GM19351 (cell line): ENCODE measurements at regions not wholly inside any gene's neighbourhood (a gene's known extent, or its start where the extent isn't known, plus 50 kb on each side); places are given as distances from the start of the nearest gene placed in this dataset.
A peak's percentile ranks its signal among the peaks of the same experiment; 100 is the strongest.

ENCODE experiments used
- ATAC-seq: cut with Tn5 transposase; IDR thresholded peaks from one replicate; pipeline ENCODE4 v1.9.1; 2021; ENCODE audit warnings: mild to moderate bottlenecking, moderate library complexity; ENCODE audit not compliant: unreplicated experiment

DNA sequence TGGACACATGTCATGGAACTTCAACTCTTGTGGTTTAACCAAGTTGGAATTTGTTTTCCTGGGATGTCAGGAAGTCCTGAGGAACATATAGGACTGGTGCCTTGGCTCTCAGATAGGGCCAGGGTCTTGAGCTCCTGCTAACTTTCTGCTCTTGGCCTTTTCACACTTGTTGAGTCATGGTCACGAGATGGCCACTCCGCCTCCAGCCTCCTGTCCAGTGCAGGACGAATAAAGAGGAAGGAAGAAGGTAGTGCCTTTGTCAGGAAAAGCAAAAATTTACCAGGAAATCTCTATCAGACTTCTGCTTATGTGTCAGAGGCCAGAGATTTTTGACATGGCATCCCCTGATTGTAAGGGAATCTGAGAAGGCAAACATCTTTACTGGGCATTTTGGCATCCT is 89.1 kb upstream of the ARHGAP20 start:
- no peak for ATAC-seq

DNA sequence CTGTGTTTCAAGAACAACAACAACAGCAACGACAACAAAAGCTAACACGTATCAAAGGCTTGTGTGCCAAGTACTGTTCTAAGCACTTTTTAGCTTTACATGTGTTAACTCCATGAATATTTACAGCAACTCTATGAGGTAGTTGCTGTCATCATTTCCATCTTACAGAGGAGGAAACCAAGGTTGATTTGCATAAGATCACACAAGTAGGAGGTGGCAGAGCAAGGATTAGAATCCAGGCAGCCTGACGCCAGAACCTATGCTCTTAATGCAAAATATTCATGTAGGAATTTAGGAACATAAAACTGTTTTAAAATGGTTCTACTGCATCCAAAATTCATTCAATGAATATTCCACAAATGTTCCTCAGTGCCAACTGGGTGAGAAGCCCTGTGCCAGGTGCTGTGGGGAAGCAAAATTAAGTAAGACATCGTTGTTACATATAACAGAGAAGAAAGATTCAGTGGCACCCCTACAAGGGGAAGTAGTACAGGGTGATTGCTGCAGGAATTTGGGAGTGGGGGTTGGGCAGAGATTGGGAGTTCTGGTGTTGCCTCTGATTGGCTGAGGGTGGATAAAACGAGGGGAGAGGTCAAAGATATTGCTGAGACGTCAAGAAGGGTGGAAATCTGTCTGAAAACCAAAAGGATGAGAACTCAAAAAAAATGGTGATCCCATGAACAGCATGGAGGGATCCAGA is 86.1 kb upstream of the ARHGAP20 start:
- ATAC-seq: no peak

DNA sequence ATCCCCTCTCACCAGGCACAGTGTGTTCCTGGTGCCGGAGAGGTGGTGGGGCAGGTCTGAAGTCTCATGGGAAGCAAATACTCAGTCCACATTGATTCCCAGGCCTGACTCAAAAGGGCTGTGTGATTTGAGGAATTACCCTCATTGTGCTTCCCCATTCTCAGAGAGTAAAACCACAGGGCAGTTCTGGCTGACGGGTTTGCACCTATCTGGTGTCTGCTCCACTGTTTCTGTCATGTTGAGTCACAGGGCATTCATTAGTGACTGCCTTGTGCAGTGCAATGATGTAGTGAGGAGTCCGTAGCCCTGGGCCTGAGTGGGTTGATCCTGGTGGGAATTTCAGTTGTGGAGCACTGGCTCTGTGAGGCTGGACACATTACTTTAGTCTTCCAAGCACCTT is 85.2 kb upstream of the ARHGAP20 start:
- ATAC-seq: peak; percentile 86

DNA sequence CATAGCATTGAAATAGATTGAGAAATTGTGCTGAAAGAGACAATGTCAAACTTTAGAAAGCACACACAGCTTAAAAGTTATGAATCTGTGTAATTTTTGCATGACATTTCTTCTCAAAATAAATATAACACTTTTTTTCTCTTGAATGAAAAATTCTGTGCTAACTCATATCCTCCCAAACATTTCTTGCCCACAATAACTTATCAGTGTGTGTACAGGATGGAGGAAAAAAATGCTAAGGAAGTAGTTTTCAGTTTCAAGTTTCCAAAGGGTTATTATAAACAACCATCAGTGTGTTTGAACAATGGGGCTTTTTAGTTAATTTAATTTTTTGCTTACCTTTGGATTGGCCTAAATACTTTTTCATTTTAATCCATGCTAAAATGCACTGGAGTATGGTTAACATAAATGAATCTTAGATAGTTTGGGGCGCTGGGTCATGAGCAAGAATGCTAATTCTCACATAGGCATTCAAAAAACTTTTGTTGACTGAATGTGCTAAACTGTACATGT is 82.9 kb upstream of the ARHGAP20 start:
- ATAC-seq: no peak

DNA sequence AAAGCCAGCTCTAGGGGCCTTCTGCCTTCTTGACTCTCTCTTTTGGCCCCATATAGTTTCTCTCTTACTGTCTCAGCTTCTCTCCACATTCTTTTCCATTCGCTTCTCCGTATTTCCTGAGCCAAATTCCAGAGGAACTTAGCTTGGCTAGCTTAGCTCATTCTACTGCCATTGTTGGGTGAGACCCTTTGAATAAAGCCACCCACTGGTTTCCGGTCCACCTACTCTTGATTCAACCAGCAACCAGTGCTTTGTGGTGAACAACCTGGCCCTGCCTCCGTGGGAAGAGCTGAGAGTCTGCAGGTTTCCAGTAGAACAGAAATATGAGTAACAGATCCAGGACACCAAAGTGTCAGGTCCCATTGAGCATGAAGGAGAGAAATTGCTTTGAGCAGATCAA is 81.3 kb upstream of the ARHGAP20 start:
- ATAC-seq: no peak

DNA sequence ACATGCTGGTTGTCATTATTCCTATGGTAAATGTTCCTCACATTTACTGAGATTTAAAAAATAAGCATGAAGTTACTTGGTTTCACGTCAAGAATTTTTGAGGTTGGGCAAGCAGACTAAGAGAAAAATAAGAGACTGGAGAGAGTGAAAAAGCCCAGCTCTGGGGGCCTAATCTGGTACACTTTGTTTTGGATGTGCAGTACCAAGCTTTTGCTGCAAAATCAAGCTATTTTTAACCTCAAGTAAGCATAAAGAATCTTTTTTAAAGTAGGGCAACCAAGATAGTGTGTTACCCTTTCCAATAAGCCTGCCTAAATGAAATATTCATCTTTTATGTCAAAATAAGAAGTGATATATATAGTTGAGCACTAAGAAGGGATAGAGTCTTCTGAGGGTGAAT is 79.4 kb upstream of the ARHGAP20 start:
- no peak for ATAC-seq

DNA sequence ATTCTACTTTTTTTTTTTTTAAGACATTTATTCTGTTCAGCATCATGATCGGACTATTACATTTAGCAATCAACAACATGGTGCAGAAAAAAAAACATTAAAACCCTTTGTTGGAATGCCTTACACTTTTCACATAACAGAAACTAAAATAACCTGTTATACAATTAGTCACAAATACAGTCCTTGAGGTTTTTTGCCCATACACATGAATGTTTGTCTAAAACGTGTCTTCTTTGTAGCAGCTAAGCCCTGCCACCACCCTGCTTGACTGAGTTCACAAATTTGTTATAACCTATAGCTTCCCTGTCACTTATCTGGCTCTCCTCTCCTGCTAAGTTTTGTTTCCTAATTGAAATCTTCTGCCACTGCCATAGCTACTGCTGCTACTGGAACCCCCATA is 75.4 kb upstream of the ARHGAP20 start:
- ATAC-seq: no peak

DNA sequence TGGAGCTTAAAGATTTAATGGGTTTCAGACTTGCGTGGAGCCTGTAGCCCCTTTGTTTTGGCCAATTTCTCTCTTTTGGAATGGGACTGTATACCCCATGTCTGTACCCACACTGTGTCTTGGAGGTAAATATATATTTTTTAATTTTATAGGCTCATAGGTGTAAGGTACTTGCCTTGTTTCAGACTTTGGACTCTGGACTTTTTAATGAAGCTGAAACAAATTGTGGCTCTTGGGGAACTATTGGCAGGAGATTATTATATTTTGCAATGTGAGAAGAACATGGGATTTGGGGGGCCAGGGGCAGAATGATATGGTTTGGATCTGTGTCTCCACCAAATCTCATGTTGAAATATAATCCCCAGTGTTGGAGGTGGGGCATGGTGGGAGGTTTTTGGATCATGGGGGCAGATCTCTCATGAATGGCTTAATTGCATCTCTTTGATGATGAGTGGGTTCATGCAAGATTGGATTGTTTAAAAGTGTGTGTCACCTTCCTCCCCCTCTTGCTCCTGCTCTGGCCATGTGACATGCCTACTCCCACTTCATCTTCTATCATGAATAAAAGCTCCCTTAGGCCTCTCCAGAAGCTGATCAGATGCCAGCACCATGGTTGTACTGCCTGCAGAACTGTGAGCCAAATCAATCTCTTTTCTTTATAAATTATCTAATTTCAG is 74.1 kb upstream of the ARHGAP20 start:
- no peak for ATAC-seq

DNA sequence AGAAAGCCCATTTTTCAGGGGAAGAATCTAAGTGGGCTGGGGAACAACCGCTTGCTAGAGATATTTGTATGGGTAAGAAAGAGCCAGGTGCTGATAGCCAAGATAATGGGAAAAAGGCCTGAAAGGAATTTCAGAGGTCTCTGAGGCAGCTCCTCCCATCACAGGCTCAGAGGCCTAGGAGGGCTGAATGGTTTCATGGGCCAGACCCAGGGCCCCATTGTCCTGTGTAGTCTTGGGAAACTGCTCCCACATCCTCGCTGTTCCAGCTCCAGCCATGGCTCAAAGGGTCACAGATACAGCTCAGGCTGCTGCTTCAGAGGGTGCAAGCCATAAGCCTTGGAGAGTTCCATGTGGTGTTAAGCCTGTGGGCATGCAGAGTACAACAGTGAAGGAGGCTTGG is 73.2 kb upstream of the ARHGAP20 start:
- ATAC-seq: no peak

DNA sequence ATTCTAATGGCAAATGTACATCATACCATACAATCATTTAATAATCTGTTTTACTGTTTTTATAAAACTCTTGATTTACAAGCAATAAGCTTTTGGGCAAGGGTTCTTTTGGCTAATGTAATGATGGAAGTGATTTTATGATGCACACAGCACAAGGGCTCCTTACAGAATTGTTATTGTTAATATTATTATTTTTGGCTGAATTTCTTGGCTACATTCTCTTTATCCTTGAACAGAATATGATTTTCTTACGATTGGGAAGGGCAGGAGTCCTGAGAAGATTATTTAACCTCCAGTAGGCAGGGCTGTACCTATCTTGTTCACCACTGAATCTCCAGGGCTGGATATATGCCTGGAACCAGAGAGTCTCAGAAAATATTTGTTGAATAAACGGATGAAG is 70.4 kb upstream of the ARHGAP20 start:
- ATAC-seq: no peak

DNA sequence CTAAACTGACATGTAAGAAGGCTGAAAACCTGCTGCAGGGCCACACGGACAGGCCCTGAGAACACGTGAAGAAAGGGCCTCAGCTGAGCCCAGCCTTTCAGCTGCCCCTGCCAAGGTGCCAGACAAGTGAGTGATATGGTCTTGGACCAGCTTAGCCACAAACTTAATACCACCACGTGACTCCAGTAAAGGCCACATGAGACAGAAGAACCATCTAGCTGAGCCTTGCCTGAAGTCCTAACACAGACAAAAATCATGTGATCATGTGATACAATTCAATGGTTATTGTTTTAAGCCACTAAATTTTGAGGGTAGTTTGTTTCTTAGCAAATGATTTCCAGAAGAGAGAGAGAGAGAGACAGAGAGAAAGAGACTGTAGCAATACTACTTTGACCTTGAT is 66.9 kb upstream of the ARHGAP20 start:
- ATAC-seq: no peak

DNA sequence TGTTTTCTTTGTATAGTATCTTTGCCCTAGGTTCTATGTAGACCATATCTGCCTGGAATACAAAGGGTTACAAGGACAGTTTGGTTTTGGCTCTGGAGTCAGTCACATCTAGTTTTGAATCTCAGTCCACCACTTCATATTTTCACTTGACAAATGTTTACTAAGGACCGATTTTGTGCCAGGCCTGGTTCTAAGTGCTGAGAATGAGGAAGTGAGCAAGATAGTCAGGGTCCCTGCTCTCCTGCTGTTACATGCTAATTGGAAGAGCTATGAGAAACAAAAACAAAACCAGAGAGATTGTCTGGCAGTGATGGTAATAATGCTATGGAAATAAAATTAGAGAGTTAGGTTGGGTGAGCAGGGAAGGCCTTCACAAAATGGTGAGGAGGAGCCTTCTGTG is 66.1 kb upstream of the ARHGAP20 start:
- peak; percentile 84 for ATAC-seq

DNA sequence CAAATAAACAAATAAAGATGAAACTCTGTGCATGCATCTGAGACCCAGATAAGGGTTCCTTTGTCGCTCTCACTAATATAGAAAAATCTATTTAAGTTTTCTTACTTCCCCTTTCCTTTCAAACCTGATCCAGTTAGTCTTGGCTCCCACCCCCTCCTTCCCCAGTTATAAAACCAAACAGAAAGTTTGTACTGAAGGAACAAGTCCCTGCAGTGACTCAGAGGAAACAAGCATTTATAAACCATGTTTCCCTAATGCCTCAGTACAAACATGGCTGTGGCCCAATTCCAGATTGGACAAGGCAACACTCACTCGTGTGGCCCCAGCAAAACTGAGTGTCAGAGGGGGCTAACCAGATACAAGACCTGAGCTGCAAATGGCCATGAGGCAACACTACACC is 65.5 kb upstream of the ARHGAP20 start:
- ATAC-seq: peak; percentile 47

DNA sequence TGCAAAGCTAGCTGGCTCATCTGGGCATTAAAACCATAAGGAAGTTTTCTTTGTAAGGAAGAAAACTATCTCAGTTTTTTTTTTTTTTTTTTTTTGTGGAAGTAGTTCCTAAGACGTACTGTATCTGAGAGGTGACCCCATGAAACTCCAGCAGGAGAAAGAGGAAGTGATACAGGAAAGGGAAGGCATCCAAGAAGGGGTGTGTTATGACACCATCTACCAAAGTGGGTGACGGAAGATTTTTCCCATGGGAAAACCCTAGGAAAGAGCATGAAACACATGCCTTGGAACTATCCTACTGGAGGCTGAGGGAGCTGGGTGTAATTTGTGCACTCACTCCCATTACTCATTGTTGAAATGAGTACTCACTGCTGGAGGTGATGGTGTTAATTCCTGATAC is 63.8 kb upstream of the ARHGAP20 start:
- ATAC-seq: no peak

DNA sequence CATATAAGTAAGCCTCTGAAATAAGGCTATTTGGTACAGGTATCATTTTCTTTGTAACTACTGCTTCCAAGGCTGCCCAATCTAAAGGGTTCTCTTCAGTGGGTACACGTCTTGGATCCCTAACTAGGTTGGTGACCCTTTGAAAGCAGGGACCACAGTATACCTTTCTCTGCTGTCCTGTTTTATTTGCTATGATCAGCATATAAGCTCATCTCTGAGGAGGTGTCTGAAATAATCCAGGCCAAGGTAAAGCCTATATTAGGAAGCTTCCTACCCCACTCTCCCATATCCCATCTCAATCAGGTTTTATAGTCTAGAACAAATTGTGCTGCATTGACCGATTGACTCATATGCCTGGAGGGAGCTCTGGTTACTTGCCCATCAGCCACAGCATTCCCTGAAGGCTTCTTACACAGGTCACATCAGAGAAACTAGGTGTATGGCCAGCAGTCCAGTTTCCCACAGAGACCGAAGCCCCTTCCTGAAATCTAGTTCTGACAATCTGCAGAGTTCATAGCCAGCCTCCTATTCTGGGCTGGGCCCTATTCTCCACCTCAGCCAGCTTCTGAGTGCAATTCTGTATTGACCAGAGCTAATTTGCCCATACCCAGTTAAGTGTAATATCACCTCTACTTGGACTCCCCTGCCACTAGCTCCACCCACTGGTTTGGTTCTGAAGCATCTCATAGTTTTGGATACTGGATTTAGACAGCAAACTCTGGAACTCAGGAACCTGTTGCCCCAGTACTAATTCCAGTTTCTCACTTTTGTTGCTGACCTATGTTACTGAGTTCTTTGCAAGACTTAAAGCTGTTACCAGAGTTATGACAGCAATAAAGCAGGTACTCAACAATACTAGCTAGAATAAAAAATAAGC is 62.1 kb upstream of the ARHGAP20 start:
- no peak for ATAC-seq

DNA sequence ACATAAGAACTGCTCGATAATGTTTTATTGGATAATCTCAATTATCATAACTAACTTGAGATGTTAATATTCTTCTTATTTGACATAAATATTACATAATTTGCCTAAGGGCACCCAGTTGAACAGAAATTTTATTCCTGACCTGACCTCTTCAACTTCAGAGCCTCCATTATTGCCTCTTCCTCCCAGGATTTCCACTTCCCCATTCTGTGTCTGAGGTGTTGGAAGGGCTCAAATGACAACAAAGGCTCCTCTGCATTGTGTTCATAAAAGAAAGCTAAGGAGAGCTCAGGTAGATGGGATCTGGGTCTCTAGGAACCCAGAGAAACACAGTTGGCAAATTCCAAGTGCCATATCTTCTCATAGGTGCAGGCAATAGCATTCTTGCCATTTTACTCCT is 61.2 kb upstream of the ARHGAP20 start:
- no peak for ATAC-seq

DNA sequence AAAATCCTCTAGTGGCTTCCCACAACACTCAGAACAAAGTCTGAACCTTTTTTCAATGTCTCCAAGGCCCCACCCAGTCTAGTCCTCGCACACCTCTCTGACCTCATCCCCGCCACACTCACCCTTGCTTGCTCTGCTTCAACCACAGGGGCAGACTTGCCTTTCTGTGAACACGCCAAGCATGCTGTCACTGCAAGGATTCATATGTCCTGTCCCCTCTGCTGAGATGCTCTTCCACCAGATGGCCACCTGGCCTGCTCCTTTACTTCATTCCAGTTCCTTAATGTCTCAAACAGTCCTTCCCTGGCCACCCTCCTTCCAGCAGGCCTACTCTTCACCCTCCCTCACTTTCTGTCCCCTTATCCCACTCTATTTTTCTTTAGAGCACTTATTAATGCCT is 60.6 kb upstream of the ARHGAP20 start:
- no peak for ATAC-seq

DNA sequence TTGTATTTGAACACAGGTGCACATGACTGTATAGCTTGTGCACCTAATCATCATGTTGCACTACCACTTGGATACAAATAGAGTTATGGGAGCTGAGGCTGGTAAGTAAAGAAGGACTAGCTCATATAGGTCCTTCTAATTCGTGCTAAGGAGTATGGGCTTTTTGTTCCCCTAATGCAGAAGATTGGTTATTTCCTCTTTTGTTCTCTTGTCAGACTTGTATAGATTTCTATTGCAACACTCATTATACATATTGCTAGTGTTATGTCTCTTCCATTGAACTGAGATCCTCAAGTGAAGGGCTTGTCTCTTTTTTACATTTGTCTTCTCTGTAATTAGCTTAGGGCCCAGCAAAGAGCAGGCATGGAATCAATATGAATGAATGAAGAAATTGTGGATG is 54.1 kb upstream of the ARHGAP20 start:
- no peak for ATAC-seq

DNA sequence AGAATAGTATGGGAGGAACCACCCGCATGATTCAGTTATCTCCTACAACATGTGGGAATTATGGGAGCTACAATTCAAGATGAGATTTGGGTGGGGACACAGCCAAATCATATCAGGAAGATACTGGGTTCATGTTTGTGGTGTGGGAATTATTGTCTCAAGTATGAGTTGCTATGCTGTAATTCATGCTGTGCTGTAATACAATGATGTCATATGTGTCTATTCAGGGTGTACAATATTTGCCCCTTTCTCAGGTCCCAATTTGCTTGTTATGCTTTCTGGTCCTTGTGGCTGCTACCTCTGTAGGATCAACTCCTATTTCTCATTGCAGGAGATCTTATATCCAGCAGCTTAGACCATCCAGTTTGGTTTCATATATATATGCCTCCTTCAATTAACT is 52.2 kb upstream of the ARHGAP20 start:
- ATAC-seq: no peak

DNA sequence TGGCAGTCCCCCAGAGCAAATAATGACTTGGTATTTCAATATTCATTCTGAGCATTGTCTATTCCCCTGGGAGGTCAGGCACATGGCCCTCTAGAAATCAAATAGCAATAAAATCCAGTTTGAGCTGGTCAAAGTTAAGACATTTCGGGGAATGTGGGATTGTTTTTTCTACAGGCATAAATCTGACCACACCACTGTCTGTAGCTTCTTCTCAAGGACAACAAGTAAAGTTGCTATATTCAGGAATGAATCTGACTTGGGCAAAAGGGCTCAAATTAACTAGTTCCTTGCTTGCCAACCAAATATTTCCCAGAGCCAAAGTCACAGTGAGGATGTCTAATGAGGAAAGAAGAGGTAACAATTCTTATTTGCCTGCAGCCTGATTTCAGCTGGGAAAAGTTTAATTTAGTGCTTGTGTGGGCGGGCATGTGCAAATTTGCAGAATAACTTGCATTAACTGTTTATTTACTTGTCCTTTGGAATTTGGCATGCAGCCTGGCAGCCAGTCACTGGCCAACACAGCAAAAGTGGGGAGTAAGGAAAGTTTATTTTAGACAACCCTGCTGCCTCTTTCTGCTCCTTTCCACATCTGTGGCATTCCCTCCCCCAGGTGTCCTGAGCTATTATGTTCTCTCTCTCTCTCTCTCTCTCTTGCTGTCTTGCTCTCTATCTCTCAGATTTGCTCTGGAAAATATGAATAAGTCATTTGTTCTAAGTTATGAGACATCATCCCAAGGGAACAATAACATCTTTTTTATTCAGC is 51.2 kb upstream of the ARHGAP20 start:
- ATAC-seq: no peak

DNA sequence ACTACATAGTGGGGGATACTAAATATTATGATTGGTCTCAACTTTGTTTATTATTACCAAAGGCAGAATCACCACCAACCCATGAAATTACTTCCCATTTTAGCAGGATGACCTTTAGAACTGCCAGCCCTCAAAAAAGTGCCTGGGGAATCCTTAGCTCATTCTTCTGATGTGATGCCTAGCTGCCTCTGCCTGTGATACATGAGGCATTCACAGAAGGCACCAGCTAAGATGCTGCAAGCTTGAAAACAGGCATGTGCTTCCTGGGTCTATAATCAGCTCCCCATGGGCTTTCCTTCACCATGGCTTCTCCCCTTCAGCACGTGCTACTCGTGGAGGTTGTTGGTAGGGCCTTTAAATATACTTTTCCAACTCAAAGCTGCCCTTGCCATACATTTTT is 50.4 kb upstream of the ARHGAP20 start:
- no peak for ATAC-seq
